ENCODE measurements at regions not wholly inside any gene's neighbourhood (a gene's known extent, or its start where the extent isn't known, plus 50 kb on each side); places are given as distances from the start of the nearest gene placed in this dataset.

GRCh38 chr10:65723525-65723924, 1202.3 kb upstream of the LRRTM3 start:
- no peak for TF ChIP-seq CTCF (IDR thresholded peaks at IDR 0.05; ENCODE audit: insufficient read depth, low read length, poor library complexity, severe bottlenecking)
- TF ChIP-seq EZH2phosphoT487 (conservative IDR thresholded peaks at IDR 0.05; ENCODE audit: low read length), result no peak
